Suprapubic skin (tissue), 4 donors: ENCODE measurements at regions not wholly inside any gene's neighbourhood (a gene's known extent, or its start where the extent isn't known, plus 50 kb on each side); places are given as distances from the start of the nearest gene placed in this dataset.

Source experiments
- CTCF ChIP-seq, 2 donors: fragments of 200-600 bp in 1 of 2; fragments of 450-650 bp in 1 of 2; sonication (generic) in 1 of 2; IDR thresholded peaks; one replicate each; pipeline ENCODE4 v1.5.1; 2016 to 2019; ENCODE audit warnings: antibody characterized with exemption in 2 of 2, mild to moderate bottlenecking in 1 of 2, moderate library complexity in 1 of 2
- EP300 ChIP-seq: sonication (generic); formaldehyde crosslinking; IDR thresholded peaks from one replicate; pipeline ENCODE4 v1.6.1; 2017; ENCODE audit warnings: antibody characterized with exemption
- POLR2A ChIP-seq, 2 donors: fragments of 450-650 bp; IDR thresholded peaks; one replicate each; pipeline ENCODE4 v1.6.1; 2017; ENCODE audit warnings: antibody characterized with exemption in 2 of 2, mild to moderate bottlenecking in 2 of 2, moderate library complexity in 2 of 2
- POLR2AphosphoS5 ChIP-seq, 3 donors: sonication (generic); formaldehyde crosslinking; IDR thresholded peaks; one replicate each; pipeline ENCODE4 v1.6.1; 2017; ENCODE audit warnings: antibody characterized with exemption in 3 of 3

- TF ChIP-seq CTCF (IDR thresholded peaks at IDR 0.05) (no peak), POLR2A (IDR thresholded peaks at IDR 0.05) (no peak), POLR2AphosphoS5 (IDR thresholded peaks at IDR 0.05) (no peak), EP300 (no peak)
These were observed 460.3 kb downstream of the GPAT3 start for GRCh38 chr4:83996254-83996653.
